DND-41 (cell line): ENCODE measurements at regions not wholly inside any gene's neighbourhood (a gene's known extent, or its start where the extent isn't known, plus 50 kb on each side); places are given as distances from the start of the nearest gene placed in this dataset.

Source experiments
- ATAC-seq: fragments of 200-7000 bp; cut with Tn5 transposase; 3 replicates; pipeline ENCODE4 v1.9.1; 2021; ENCODE audit warnings: low read depth; ENCODE audit not compliant: insufficient read depth
- DNase-seq: peaks from one replicate; pipeline ENCODE4 v3.0.0-alpha.2; 2020
- H2AFZ ChIP-seq: 2 replicates; pipeline ENCODE4 v1.6.0; 2012; ENCODE audit warnings: low read depth, low read length
- H3K27ac ChIP-seq: 2 replicates; pipeline ENCODE4 v1.5.1; 2012; ENCODE audit warnings: low read length, inconsistent platforms
- H3K27me3 ChIP-seq: fragments of 200-600 bp; sonication (generic); 2 replicates; pipeline ENCODE4 v1.6.0; 2012; ENCODE audit warnings: low read length, mild to moderate bottlenecking, inconsistent platforms; ENCODE audit not compliant: insufficient read depth, poor library complexity
- H3K36me3 ChIP-seq: 2 replicates; pipeline ENCODE4 v1.5.1; 2012; ENCODE audit warnings: low read length, inconsistent platforms; ENCODE audit not compliant: insufficient read depth
- H3K4me1 ChIP-seq: 2 replicates; pipeline ENCODE4 v1.5.1; 2012; ENCODE audit warnings: mild to moderate bottlenecking, low read length; ENCODE audit not compliant: insufficient read depth
- H3K4me2 ChIP-seq: 2 replicates; pipeline ENCODE4 v1.6.0; 2012; ENCODE audit warnings: mild to moderate bottlenecking, moderate library complexity, low read length, inconsistent platforms; ENCODE audit not compliant: insufficient read depth
- H3K4me3 ChIP-seq, 2 experiments: fragments of 200-600 bp in 1 of 2; shearing (Covaris generic) in 1 of 2; 2 replicates each; pipeline ENCODE4 v1.5.1; 2012 to 2016; ENCODE audit warnings: inconsistent platforms in 2 of 2, low read length in 2 of 2, mild to moderate bottlenecking in 2 of 2, low read depth in 1 of 2, moderate library complexity in 1 of 2
- H3K79me2 ChIP-seq: 2 replicates; pipeline ENCODE4 v1.6.0; 2012; ENCODE audit warnings: low read length, inconsistent platforms; ENCODE audit not compliant: insufficient read depth
- H3K9ac ChIP-seq: 2 replicates; pipeline ENCODE4 v1.6.0; 2012; ENCODE audit warnings: low read depth, mild to moderate bottlenecking, inconsistent platforms, low read length, moderate library complexity
- H3K9me3 ChIP-seq: 2 replicates; pipeline ENCODE4 v1.5.1; 2012; ENCODE audit warnings: low read length, moderate library complexity, mild to moderate bottlenecking, inconsistent platforms; ENCODE audit not compliant: insufficient read depth, severe bottlenecking
- H4K20me1 ChIP-seq: 2 replicates; pipeline ENCODE4 v1.6.0; 2012; ENCODE audit warnings: low read length; ENCODE audit not compliant: insufficient read depth
- EZH2 ChIP-seq: IDR thresholded peaks from 3 replicates; pipeline ENCODE4 v1.6.1; 2012; ENCODE audit warnings: borderline replicate concordance, low read depth, mild to moderate bottlenecking, moderate library complexity, low read length, inconsistent platforms; ENCODE audit not compliant: severe bottlenecking
- TF ChIP-seq, protein P1 (sequence below): IDR thresholded peaks from 2 replicates; pipeline ENCODE4 v1.5.1; 2012; ENCODE audit warnings: borderline replicate concordance, low read length, moderate library complexity, mild to moderate bottlenecking; ENCODE audit not compliant: poor library complexity, severe bottlenecking; ENCODE audit errors: extremely low read depth

DNA sequence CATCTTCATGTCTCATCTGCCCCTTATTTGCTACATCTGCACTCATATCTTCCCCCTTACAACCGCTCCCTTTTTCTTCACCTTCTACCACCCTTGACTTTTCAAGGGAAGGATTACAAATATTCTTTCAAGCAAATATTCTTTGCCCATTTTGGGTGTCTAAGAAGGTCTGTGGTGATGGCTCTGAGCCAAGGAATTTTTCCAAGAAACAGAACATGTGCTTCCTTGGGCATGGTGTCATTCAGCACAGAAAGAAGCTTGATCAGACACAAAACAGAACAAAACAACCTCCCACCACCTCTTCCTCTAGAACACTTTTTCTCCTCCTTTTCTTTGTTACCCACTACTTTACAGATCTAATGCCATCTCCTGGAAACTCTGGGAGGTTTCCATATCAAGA is 313.7 kb downstream of the SATB2 start:
- TF ChIP-seq EZH2, result no peak
- TF ChIP-seq, protein P1, sequence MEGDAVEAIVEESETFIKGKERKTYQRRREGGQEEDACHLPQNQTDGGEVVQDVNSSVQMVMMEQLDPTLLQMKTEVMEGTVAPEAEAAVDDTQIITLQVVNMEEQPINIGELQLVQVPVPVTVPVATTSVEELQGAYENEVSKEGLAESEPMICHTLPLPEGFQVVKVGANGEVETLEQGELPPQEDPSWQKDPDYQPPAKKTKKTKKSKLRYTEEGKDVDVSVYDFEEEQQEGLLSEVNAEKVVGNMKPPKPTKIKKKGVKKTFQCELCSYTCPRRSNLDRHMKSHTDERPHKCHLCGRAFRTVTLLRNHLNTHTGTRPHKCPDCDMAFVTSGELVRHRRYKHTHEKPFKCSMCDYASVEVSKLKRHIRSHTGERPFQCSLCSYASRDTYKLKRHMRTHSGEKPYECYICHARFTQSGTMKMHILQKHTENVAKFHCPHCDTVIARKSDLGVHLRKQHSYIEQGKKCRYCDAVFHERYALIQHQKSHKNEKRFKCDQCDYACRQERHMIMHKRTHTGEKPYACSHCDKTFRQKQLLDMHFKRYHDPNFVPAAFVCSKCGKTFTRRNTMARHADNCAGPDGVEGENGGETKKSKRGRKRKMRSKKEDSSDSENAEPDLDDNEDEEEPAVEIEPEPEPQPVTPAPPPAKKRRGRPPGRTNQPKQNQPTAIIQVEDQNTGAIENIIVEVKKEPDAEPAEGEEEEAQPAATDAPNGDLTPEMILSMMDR, result no peak
- Histone ChIP-seq H3K9me3 (no peaks in the 10 kb centered on the region), H2AFZ (no peak overlapping the region), H3K79me2 (no peaks in the 10 kb centered on the region), H3K36me3 (no peaks in the 10 kb centered on the region), H3K4me3 (no peak overlapping the region), H3K27ac (no peak overlapping the region), H3K27me3 (no peaks in the 10 kb centered on the region), H3K4me2 (no peak overlapping the region), H4K20me1 (no peaks in the 10 kb centered on the region), H3K9ac (no peak overlapping the region), H3K4me1 (no peaks in the 10 kb centered on the region)
- ATAC-seq (no peak), DNase-seq (no peak)

DNA sequence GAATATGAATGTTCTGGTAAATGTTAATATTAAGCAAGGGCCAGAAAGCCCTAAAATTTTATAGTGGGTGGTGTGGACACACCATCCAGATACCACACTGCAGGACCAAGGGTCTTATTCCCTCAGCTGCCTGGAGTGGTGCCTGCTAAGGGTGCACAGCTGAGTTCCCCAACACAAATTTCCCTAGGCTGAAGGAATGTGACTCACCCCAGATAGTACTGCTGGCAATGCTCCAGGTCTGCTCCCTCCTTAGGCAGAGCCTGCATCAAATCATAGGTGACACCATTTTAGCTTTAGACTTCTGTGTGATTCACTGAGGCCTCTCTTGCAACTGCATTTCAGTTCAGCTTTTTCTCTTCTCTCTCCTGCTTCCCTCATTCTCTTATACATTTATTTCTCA is 321.1 kb downstream of the SATB2 start:
- Histone ChIP-seq H3K4me2 (no peak overlapping the region), H2AFZ (no peak overlapping the region), H3K4me1 (no peaks in the 10 kb centered on the region), H3K79me2 (no peaks in the 10 kb centered on the region), H4K20me1 (no peaks in the 10 kb centered on the region), H3K27me3 (no peaks in the 10 kb centered on the region), H3K9ac (no peak overlapping the region), H3K36me3 (no peaks in the 10 kb centered on the region), H3K9me3 (no peaks in the 10 kb centered on the region), H3K4me3 (no peak overlapping the region), H3K27ac (no peak overlapping the region)
- DNase-seq (no peak), ATAC-seq (no peak)
- no peak for TF ChIP-seq EZH2
- TF ChIP-seq, protein P1, result no peak

DNA sequence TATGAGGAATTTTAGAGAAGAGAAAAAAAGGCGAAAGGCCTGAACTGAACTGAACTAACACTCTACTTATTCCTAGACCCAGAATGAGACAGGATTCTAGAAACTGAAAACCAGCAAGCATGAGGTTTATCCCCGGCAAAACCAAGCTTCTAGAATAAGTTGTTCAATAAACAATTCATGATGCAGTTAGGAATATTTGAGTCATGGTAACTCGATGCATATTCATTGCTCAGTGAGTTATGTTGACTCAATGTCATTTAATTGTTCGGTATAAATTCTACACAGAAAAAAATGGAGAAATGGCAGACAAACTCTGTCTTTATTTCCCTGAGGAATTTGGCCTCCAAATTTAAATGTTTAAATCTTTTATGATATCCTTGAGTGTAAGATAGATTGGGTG is 321.5 kb downstream of the SATB2 start:
- H3K4me3 ChIP-seq, result no peak overlapping the region
- TF ChIP-seq, protein P1, result no peak
- TF ChIP-seq EZH2, result no peak
- H3K79me2 ChIP-seq, result no peaks in the 10 kb centered on the region
- no peak overlapping the region for H3K4me2 ChIP-seq
- H3K4me1 ChIP-seq, result no peaks in the 10 kb centered on the region
- no peaks in the 10 kb centered on the region for H4K20me1 ChIP-seq
- H3K9me3 ChIP-seq, result no peaks in the 10 kb centered on the region
- ATAC-seq, result no peak
- no peak for DNase-seq
- no peak overlapping the region for H3K27ac ChIP-seq
- H3K9ac ChIP-seq, result no peak overlapping the region
- no peaks in the 10 kb centered on the region for H3K27me3 ChIP-seq
- no peak overlapping the region for H2AFZ ChIP-seq
- no peaks in the 10 kb centered on the region for H3K36me3 ChIP-seq

DNA sequence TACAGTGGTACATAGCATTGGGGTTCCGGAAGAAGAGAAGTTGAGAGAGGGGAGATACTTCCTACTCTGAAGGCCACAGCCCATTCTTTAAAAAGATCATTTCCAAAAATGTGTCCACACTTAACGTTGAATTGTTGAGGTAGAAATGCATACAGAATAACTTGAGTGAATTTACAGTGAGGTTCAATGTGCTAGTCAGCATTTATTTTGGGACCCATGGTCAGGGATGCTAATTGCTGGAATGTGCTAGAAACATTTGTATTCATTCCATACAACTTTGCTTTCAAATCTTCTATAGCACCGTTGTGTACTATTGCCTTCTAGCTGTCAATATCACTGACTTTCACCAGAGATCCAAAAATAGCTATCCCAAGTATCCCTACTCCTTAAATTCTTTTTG is 325.9 kb downstream of the SATB2 start:
- Histone ChIP-seq H3K27me3 (no peaks in the 10 kb centered on the region), H2AFZ (no peak overlapping the region), H3K4me3 (no peak overlapping the region), H3K4me2 (no peak overlapping the region), H3K9me3 (no peaks in the 10 kb centered on the region), H4K20me1 (no peaks in the 10 kb centered on the region), H3K36me3 (no peaks in the 10 kb centered on the region), H3K79me2 (no peaks in the 10 kb centered on the region), H3K4me1 (no peaks in the 10 kb centered on the region), H3K27ac (no peak overlapping the region), H3K9ac (no peak overlapping the region)
- ATAC-seq, result no peak
- DNase-seq, result no peak
- TF ChIP-seq EZH2, result no peak
- TF ChIP-seq, protein P1, result no peak
